ENCODE measurements at regions not wholly inside any gene's neighbourhood (a gene's known extent, or its start where the extent isn't known, plus 50 kb on each side); places are given as distances from the start of the nearest gene placed in this dataset.

DNA sequence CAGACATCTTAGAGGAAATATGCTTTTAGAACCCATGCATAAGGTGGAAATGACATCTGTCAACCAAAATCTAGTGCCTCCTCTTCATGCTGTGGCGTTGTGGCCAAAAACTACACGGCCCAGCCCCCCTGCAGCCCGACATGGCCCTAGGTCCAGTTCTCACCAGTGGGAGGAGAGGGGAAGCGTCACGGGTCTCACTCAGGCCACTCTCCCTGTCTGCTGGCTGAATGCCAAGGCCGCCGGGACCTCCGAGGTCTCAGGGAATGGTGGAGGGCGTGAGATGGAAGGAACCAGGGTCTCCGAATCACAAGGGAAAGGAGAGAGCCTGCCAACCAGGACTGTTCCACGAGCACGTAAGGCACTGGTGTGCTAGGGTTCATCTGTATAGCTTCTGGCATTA is 361.0 kb downstream of the ANAPC1 start:
- TF ChIP-seq ZFP30 (CRISPR knock-in tag; IDR thresholded peaks at IDR 0.05) (no peak), CSRNP3 (CRISPR knock-in tag; IDR thresholded peaks at IDR 0.05) (no peak), RARB (CRISPR knock-in tag; IDR thresholded peaks at IDR 0.05) (no peak), ZNF565 (CRISPR knock-in tag; conservative IDR thresholded peaks at IDR 0.05; ENCODE audit: low read depth) (no peak), PPARA (CRISPR knock-in tag; IDR thresholded peaks at IDR 0.05; ENCODE audit: borderline replicate concordance) (no peak)
- TF ChIP-seq, protein P1, sequence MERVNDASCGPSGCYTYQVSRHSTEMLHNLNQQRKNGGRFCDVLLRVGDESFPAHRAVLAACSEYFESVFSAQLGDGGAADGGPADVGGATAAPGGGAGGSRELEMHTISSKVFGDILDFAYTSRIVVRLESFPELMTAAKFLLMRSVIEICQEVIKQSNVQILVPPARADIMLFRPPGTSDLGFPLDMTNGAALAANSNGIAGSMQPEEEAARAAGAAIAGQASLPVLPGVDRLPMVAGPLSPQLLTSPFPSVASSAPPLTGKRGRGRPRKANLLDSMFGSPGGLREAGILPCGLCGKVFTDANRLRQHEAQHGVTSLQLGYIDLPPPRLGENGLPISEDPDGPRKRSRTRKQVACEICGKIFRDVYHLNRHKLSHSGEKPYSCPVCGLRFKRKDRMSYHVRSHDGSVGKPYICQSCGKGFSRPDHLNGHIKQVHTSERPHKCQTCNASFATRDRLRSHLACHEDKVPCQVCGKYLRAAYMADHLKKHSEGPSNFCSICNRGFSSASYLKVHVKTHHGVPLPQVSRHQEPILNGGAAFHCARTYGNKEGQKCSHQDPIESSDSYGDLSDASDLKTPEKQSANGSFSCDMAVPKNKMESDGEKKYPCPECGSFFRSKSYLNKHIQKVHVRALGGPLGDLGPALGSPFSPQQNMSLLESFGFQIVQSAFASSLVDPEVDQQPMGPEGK (CRISPR knock-in tag; IDR thresholded peaks at IDR 0.05; ENCODE audit: borderline replicate concordance): no peak
- TF ChIP-seq, protein P2, sequence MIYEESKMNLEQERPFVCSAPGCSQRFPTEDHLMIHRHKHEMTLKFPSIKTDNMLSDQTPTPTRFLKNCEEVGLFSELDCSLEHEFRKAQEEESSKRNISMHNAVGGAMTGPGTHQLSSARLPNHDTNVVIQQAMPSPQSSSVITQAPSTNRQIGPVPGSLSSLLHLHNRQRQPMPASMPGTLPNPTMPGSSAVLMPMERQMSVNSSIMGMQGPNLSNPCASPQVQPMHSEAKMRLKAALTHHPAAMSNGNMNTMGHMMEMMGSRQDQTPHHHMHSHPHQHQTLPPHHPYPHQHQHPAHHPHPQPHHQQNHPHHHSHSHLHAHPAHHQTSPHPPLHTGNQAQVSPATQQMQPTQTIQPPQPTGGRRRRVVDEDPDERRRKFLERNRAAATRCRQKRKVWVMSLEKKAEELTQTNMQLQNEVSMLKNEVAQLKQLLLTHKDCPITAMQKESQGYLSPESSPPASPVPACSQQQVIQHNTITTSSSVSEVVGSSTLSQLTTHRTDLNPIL (CRISPR knock-in tag; IDR thresholded peaks at IDR 0.05; ENCODE audit: low read depth): no peak
- TF ChIP-seq, protein P3, sequence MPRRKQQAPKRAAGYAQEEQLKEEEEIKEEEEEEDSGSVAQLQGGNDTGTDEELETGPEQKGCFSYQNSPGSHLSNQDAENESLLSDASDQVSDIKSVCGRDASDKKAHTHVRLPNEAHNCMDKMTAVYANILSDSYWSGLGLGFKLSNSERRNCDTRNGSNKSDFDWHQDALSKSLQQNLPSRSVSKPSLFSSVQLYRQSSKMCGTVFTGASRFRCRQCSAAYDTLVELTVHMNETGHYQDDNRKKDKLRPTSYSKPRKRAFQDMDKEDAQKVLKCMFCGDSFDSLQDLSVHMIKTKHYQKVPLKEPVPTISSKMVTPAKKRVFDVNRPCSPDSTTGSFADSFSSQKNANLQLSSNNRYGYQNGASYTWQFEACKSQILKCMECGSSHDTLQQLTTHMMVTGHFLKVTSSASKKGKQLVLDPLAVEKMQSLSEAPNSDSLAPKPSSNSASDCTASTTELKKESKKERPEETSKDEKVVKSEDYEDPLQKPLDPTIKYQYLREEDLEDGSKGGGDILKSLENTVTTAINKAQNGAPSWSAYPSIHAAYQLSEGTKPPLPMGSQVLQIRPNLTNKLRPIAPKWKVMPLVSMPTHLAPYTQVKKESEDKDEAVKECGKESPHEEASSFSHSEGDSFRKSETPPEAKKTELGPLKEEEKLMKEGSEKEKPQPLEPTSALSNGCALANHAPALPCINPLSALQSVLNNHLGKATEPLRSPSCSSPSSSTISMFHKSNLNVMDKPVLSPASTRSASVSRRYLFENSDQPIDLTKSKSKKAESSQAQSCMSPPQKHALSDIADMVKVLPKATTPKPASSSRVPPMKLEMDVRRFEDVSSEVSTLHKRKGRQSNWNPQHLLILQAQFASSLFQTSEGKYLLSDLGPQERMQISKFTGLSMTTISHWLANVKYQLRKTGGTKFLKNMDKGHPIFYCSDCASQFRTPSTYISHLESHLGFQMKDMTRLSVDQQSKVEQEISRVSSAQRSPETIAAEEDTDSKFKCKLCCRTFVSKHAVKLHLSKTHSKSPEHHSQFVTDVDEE (CRISPR knock-in tag; IDR thresholded peaks at IDR 0.05): no peak

Data from SK-N-SH treated with all-trans-retinoic acid at 6 μM for 48 hours (cell line).